ENCODE measurements at regions not wholly inside any gene's neighbourhood (a gene's known extent, or its start where the extent isn't known, plus 50 kb on each side); places are given as distances from the start of the nearest gene placed in this dataset.

- Histone ChIP-seq H3K36me3 (no peaks in the 10 kb centered on the region), H3K4me1 (ENCODE audit: low read depth) (no peaks in the 10 kb centered on the region), H3K4me3 (no peak overlapping the region), H3K9me3 (ENCODE audit: low read depth) (no peaks in the 10 kb centered on the region), H3K27ac (no peak overlapping the region), H3K27me3 (no peaks in the 10 kb centered on the region)
- no peak for DNase-seq (ENCODE audit: low read depth in 1 of 2, low spot score in 1 of 2)
- no peak for TF ChIP-seq CTCF (IDR thresholded peaks at IDR 0.05; ENCODE audit: low read depth, low read length)
Measured at GRCh38 chr20:17838921-17839320, 129.7 kb downstream of the SNX5 start.

GRCh38 chr20:17837179-17837578 lies 131.4 kb downstream of the SNX5 start:
- Histone ChIP-seq H3K36me3 (no peaks in the 10 kb centered on the region), H3K27me3 (no peaks in the 10 kb centered on the region), H3K9me3 (ENCODE audit: low read depth) (no peaks in the 10 kb centered on the region), H3K4me1 (ENCODE audit: low read depth) (no peaks in the 10 kb centered on the region), H3K4me3 (no peak overlapping the region), H3K27ac (no peak overlapping the region)
- TF ChIP-seq CTCF (IDR thresholded peaks at IDR 0.05; ENCODE audit: low read depth, low read length) = no peak
- no peak for DNase-seq (ENCODE audit: low read depth in 1 of 2, low spot score in 1 of 2)

GRCh38 chr20:17836303-17836861 lies 132.2 kb downstream of the SNX5 start:
- no peaks in the 10 kb centered on the region for H3K9me3 ChIP-seq (ENCODE audit: low read depth)
- no peaks in the 10 kb centered on the region for H3K4me1 ChIP-seq (ENCODE audit: low read depth)
- no peak overlapping the region for H3K27ac ChIP-seq
- TF ChIP-seq CTCF (IDR thresholded peaks at IDR 0.05; ENCODE audit: low read depth, low read length) = no peak
- DNase-seq (ENCODE audit: low read depth in 1 of 2, low spot score in 1 of 2) = peak in 1 of 2 donors; percentile 99
- H3K4me3 ChIP-seq = no peak overlapping the region
- H3K36me3 ChIP-seq = no peaks in the 10 kb centered on the region
- H3K27me3 ChIP-seq = no peaks in the 10 kb centered on the region

- Histone ChIP-seq H3K27ac (no peak overlapping the region), H3K27me3 (no peaks in the 10 kb centered on the region), H3K36me3 (no peaks in the 10 kb centered on the region), H3K4me1 (ENCODE audit: low read depth) (no peaks in the 10 kb centered on the region), H3K9me3 (ENCODE audit: low read depth) (no peaks in the 10 kb centered on the region), H3K4me3 (no peak overlapping the region)
- no peak for TF ChIP-seq CTCF (IDR thresholded peaks at IDR 0.05; ENCODE audit: low read depth, low read length)
- DNase-seq (ENCODE audit: low read depth in 1 of 2, low spot score in 1 of 2) = peak in 1 of 2 donors; percentile 56
Measured at GRCh38 chr20:17835934-17836300, 132.7 kb downstream of the SNX5 start.

GRCh38 chr20:17835240-17835933 lies 133.2 kb downstream of the SNX5 start:
- peak in 1 of 2 donors; percentile 89 for DNase-seq (ENCODE audit: low read depth in 1 of 2, low spot score in 1 of 2)
- Histone ChIP-seq H3K9me3 (ENCODE audit: low read depth) (no peaks in the 10 kb centered on the region), H3K27ac (no peak overlapping the region), H3K27me3 (no peaks in the 10 kb centered on the region), H3K4me1 (ENCODE audit: low read depth) (no peaks in the 10 kb centered on the region), H3K36me3 (no peaks in the 10 kb centered on the region), H3K4me3 (no peak overlapping the region)
- TF ChIP-seq CTCF (IDR thresholded peaks at IDR 0.05; ENCODE audit: low read depth, low read length) = no peak

Data from cardiac muscle cell (in vitro differentiated cells and primary cell).